ENCODE measurements at regions not wholly inside any gene's neighbourhood (a gene's known extent, or its start where the extent isn't known, plus 50 kb on each side); places are given as distances from the start of the nearest gene placed in this dataset.

- TF ChIP-seq POLR2A (IDR thresholded peaks at IDR 0.05) (no peak), POLR2AphosphoS5 (IDR thresholded peaks at IDR 0.05) (no peak)
- TF ChIP-seq, protein P1, sequence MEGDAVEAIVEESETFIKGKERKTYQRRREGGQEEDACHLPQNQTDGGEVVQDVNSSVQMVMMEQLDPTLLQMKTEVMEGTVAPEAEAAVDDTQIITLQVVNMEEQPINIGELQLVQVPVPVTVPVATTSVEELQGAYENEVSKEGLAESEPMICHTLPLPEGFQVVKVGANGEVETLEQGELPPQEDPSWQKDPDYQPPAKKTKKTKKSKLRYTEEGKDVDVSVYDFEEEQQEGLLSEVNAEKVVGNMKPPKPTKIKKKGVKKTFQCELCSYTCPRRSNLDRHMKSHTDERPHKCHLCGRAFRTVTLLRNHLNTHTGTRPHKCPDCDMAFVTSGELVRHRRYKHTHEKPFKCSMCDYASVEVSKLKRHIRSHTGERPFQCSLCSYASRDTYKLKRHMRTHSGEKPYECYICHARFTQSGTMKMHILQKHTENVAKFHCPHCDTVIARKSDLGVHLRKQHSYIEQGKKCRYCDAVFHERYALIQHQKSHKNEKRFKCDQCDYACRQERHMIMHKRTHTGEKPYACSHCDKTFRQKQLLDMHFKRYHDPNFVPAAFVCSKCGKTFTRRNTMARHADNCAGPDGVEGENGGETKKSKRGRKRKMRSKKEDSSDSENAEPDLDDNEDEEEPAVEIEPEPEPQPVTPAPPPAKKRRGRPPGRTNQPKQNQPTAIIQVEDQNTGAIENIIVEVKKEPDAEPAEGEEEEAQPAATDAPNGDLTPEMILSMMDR (IDR thresholded peaks at IDR 0.05 in 8 of 11, conservative IDR thresholded peaks at IDR 0.05 in 3 of 11): no peak
These were observed 137.2 kb upstream of the PGRMC2 start for GRCh38 chr4:128424527-128425497.
